ENCODE measurements at regions not wholly inside any gene's neighbourhood (a gene's known extent, or its start where the extent isn't known, plus 50 kb on each side); places are given as distances from the start of the nearest gene placed in this dataset.

DNA sequence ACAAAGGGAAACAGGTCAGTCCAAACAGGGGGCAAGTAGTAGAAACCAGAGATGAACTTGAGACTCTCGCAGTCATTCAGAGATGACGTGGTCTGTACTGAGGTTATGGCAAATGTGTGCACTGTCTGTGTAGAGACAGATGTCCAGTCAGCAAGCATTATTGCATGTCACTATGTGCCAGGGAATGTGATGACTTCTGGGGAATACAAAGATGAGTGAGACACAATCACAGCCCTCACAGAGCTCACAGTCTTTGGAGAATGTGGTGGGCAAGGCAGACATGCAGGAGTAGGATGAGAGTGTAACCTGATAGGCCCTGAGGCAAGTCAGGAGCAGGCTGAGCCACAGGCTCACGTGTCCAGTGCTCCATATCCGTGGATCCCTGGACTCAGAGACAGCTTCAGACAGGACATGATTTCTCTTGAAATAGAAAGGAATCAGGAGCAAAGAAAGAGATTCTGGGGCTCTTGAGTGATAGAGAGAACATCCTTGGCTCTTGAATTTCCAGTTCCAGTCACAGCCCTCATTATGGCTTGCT lies 550.7 kb downstream of the ETS1 start:
- TF ChIP-seq FOS (IDR thresholded peaks at IDR 0.05; ENCODE audit: borderline replicate concordance, insufficient read depth, low read length) (no peak), GATA2 (IDR thresholded peaks at IDR 0.05; ENCODE audit: insufficient read depth, insufficient read length, low read depth, low read length) (no peak), POLR2A (IDR thresholded peaks at IDR 0.05; ENCODE audit: low read depth, low read length) (no peak), MYC (IDR thresholded peaks at IDR 0.05; ENCODE audit: low read depth, low read length) (no peak), JUN (IDR thresholded peaks at IDR 0.05; ENCODE audit: borderline replicate concordance, insufficient read depth, insufficient read length, low read depth) (no peak), EZH2 (IDR thresholded peaks at IDR 0.05; ENCODE audit: borderline replicate concordance, low read depth, low read length, severe bottlenecking) (no peak), MAX (IDR thresholded peaks at IDR 0.05; ENCODE audit: insufficient read depth, insufficient read length) (no peak), POLR2AphosphoS5 (IDR thresholded peaks at IDR 0.05; ENCODE audit: insufficient read depth, low read depth, low read length) (no peak)
- TF ChIP-seq, protein P1, sequence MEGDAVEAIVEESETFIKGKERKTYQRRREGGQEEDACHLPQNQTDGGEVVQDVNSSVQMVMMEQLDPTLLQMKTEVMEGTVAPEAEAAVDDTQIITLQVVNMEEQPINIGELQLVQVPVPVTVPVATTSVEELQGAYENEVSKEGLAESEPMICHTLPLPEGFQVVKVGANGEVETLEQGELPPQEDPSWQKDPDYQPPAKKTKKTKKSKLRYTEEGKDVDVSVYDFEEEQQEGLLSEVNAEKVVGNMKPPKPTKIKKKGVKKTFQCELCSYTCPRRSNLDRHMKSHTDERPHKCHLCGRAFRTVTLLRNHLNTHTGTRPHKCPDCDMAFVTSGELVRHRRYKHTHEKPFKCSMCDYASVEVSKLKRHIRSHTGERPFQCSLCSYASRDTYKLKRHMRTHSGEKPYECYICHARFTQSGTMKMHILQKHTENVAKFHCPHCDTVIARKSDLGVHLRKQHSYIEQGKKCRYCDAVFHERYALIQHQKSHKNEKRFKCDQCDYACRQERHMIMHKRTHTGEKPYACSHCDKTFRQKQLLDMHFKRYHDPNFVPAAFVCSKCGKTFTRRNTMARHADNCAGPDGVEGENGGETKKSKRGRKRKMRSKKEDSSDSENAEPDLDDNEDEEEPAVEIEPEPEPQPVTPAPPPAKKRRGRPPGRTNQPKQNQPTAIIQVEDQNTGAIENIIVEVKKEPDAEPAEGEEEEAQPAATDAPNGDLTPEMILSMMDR (IDR thresholded peaks at IDR 0.05; ENCODE audit: extremely low read depth in 1 of 2, insufficient read depth in 1 of 2, low read depth in 1 of 2, low read length in 2 of 2) = no peak
- Histone ChIP-seq H3K27me3 (ENCODE audit: control insufficient read depth in 2 of 2, insufficient read depth in 2 of 2, low read length in 2 of 2) (no peaks in the 10 kb centered on the region), H2AFZ (ENCODE audit: low read depth, low read length) (no peak overlapping the region), H3K4me2 (ENCODE audit: insufficient read depth, low read length) (no peak overlapping the region), H3K36me3 (ENCODE audit: control insufficient read depth in 2 of 2, extremely low read depth in 1 of 2, insufficient read depth in 2 of 2, low read length in 2 of 2) (no peaks in the 10 kb centered on the region), H4K20me1 (replicated peaks; ENCODE audit: control insufficient read depth, extremely low read depth, insufficient read depth, low read length) (no peaks in the 10 kb centered on the region), H3K4me1 (ENCODE audit: control insufficient read depth, extremely low read depth, insufficient read depth, low read length) (peaks cover 14% of the 10 kb centered on the region), H3K27ac (ENCODE audit: insufficient read depth, low read depth, low read length) (no peak overlapping the region), H3K9me1 (replicated peaks; ENCODE audit: control insufficient read depth, extremely low read depth, insufficient read depth, low read length) (no peaks in the 10 kb centered on the region), H3K4me3 (replicated peaks in 1 of 3; ENCODE audit: insufficient read depth in 1 of 3, low read depth in 1 of 3, low read length in 3 of 3) (no peak overlapping the region), H3K79me2 (ENCODE audit: control insufficient read depth, insufficient read depth, low read length) (no peaks in the 10 kb centered on the region), H3K9me3 (replicated peaks; ENCODE audit: control insufficient read depth, insufficient read depth, low read length) (no peaks in the 10 kb centered on the region), H3K9ac (replicated peaks; ENCODE audit: extremely low read depth, insufficient read depth, low read length) (no peak overlapping the region)
- FAIRE-seq = no peak
- ChIA-PET CTCF (interaction anchor here (2.3 to 4.2 kb wide), 2 partner anchors 10 to 121 kb away, joined by 8 to 32 read pairs; no protein-coding TSS in a partner anchor), POLR2A (no interaction called here)
- BruUV-seq (replicated peaks) = no TSS peak
- no peak for DNase-seq (ENCODE audit: low read depth, low spot score)
- dilution Hi-C loops (cut with MboI; ENCODE audit: extremely low pct_ligation_motif_present, low sequenced_read_pairs) = loop anchor here (25.0 kb wide), 2 partner anchors 126 to 601 kb away; no protein-coding TSS in a partner anchor
- intact Hi-C loops (cut with micrococcal nuclease) = loop anchor here (10.0 kb wide), 1 partner anchor 408 kb away; no protein-coding TSS in a partner anchor

All from endothelial cell of umbilical vein (primary cell).